Endothelial cell of umbilical vein (primary cell): ENCODE measurements at regions not wholly inside any gene's neighbourhood (a gene's known extent, or its start where the extent isn't known, plus 50 kb on each side); places are given as distances from the start of the nearest gene placed in this dataset.

Experiments
- BruUV-seq: library from RNA; stranded (reverse); fragments of 400-500 nt; replicated peaks from 2 replicates; lab custom pipeline; 2021; lab: Mats Ljungman, UMichigan
- CTCF ChIA-PET: fragments of 300-600, 350-600 bp; sonication (Branson Sonifier 250); formaldehyde crosslinking; loops from one replicate; lab custom pipeline; 2021; ENCODE audit warnings: antibody characterized with exemption, inconsistent platforms; lab: Charles Lee
- POLR2A ChIA-PET: fragments of 300-600, 350-600 bp; sonication (Branson Sonifier 250); formaldehyde crosslinking; loops from one replicate; lab custom pipeline; 2021; ENCODE audit warnings: antibody characterized with exemption, inconsistent platforms; lab: Charles Lee
- DNase-seq: peaks from one replicate; pipeline ENCODE4 v3.0.0-alpha.2; 2011; ENCODE audit warnings: low read depth, low spot score
- FAIRE-seq: peaks from 2 replicates; lab custom pipeline; 2011; peaks lifted over from hg19 to GRCh38; lab: Jason Lieb, UNC
- H2AFZ ChIP-seq: 2 replicates; pipeline ENCODE4 v1.6.0; 2012; ENCODE audit warnings: low read depth, low read length, control low read depth, inconsistent platforms
- H3K27ac ChIP-seq: 2 replicates; pipeline ENCODE4 v1.5.1; 2011; ENCODE audit warnings: low read depth, mild to moderate bottlenecking, control low read depth, low read length, moderate library complexity; ENCODE audit not compliant: insufficient read depth
- H3K27me3 ChIP-seq, 2 experiments: 2 replicates each; pipeline versions ENCODE4 v1.6.0 to v1.6.1; 2011; ENCODE audit warnings: low read length in 2 of 2, mixed read lengths in 1 of 2; ENCODE audit not compliant: control insufficient read depth in 2 of 2, insufficient read depth in 2 of 2
- H3K36me3 ChIP-seq, 2 experiments: 2 replicates in 1 of 2; 3 replicates in 1 of 2; pipeline ENCODE4 v1.5.1; 2011; ENCODE audit warnings: low read length in 2 of 2, mild to moderate bottlenecking in 1 of 2, moderate library complexity in 1 of 2; ENCODE audit not compliant: control insufficient read depth in 2 of 2, insufficient read depth in 2 of 2; ENCODE audit errors: extremely low read depth in 1 of 2
- H3K4me1 ChIP-seq: 3 replicates; pipeline ENCODE4 v1.5.1; 2011; ENCODE audit warnings: mild to moderate bottlenecking, low read length; ENCODE audit not compliant: control insufficient read depth, insufficient read depth; ENCODE audit errors: extremely low read depth
- H3K4me2 ChIP-seq: 2 replicates; pipeline ENCODE4 v1.6.1; 2011; ENCODE audit warnings: low read length, control low read depth, mixed read lengths; ENCODE audit not compliant: insufficient read depth
- H3K4me3 ChIP-seq, 3 experiments: fragments of 200-600 bp in 1 of 3; sonication (generic), shearing (Covaris generic) in 1 of 3; replicated peaks in 1 of 3; 2 replicates each; pipeline ENCODE4 v1.5.1; 2011 to 2016; ENCODE audit warnings: control low read depth in 3 of 3, low read length in 3 of 3, mild to moderate bottlenecking in 2 of 3, inconsistent platforms in 1 of 3, low read depth in 1 of 3, moderate library complexity in 1 of 3; ENCODE audit not compliant: insufficient read depth in 1 of 3
- H3K79me2 ChIP-seq: 2 replicates; pipeline ENCODE4 v1.6.0; 2012; ENCODE audit warnings: low read length, inconsistent platforms; ENCODE audit not compliant: control insufficient read depth, insufficient read depth
- H3K9ac ChIP-seq: replicated peaks from 2 replicates; pipeline ENCODE3; 2011; ENCODE audit warnings: low read length, control low read depth; ENCODE audit not compliant: insufficient read depth; ENCODE audit errors: extremely low read depth
- H3K9me1 ChIP-seq: replicated peaks from 3 replicates; pipeline ENCODE4 v1.6.0; 2011; ENCODE audit warnings: mild to moderate bottlenecking, low read length; ENCODE audit not compliant: control insufficient read depth, insufficient read depth; ENCODE audit errors: extremely low read depth
- H3K9me3 ChIP-seq: replicated peaks from 2 replicates; pipeline ENCODE4 v1.5.1; 2012; ENCODE audit warnings: low read length, inconsistent platforms; ENCODE audit not compliant: control insufficient read depth, insufficient read depth
- H4K20me1 ChIP-seq: replicated peaks from 2 replicates; pipeline ENCODE3; 2011; ENCODE audit warnings: mild to moderate bottlenecking, low read length; ENCODE audit not compliant: control insufficient read depth, insufficient read depth; ENCODE audit errors: extremely low read depth
- EZH2 ChIP-seq: IDR thresholded peaks from 2 replicates; pipeline ENCODE4 v1.6.1; 2012; ENCODE audit warnings: borderline replicate concordance, low read depth, mild to moderate bottlenecking, moderate library complexity, low read length, inconsistent platforms; ENCODE audit not compliant: severe bottlenecking
- FOS ChIP-seq: IDR thresholded peaks from 2 replicates; pipeline ENCODE4 v1.6.1; 2011; ENCODE audit warnings: mild to moderate bottlenecking, low read length, moderate library complexity, borderline replicate concordance; ENCODE audit not compliant: insufficient read depth
- GATA2 ChIP-seq: IDR thresholded peaks from 2 replicates; pipeline ENCODE4 v1.7.0; 2011; ENCODE audit warnings: low read depth, mild to moderate bottlenecking, moderate library complexity, mixed read lengths, low read length; ENCODE audit not compliant: insufficient read length, insufficient read depth
- JUN ChIP-seq: IDR thresholded peaks from 2 replicates; pipeline ENCODE4 v1.6.1; 2011; ENCODE audit warnings: borderline replicate concordance, low read depth; ENCODE audit not compliant: insufficient read length, insufficient read depth
- MYC ChIP-seq: IDR thresholded peaks from one replicate; pipeline ENCODE4 v1.6.1; 2011; ENCODE audit warnings: mild to moderate bottlenecking, low read depth, low read length
- POLR2A ChIP-seq: IDR thresholded peaks from 2 replicates; pipeline ENCODE4 v1.6.1; 2012; ENCODE audit warnings: low read depth, mild to moderate bottlenecking, control low read depth, low read length
- POLR2AphosphoS5 ChIP-seq: IDR thresholded peaks from 2 replicates; pipeline ENCODE4 v1.6.1; 2012; ENCODE audit warnings: low read depth, mild to moderate bottlenecking, control low read depth, low read length, moderate library complexity; ENCODE audit not compliant: insufficient read depth
- dilution Hi-C: fragments of 300-500 bp; cut with MboI; formaldehyde crosslinking; loops from one replicate; pipeline ENCODE4 v1.15.0; 2019; ENCODE audit warnings: low sequenced_read_pairs; ENCODE audit not compliant: extremely low pct_ligation_motif_present
- intact Hi-C: fragments of 100-400 bp; cut with micrococcal nuclease; formaldehyde crosslinking; loops from one replicate; pipeline ENCODE4 v1.10.0; 2022
- TF ChIP-seq, protein P1 (sequence below), 2 donors: IDR thresholded peaks; 1 replicate in 1 of 2; 2 replicates in 1 of 2; pipeline ENCODE4 v1.5.1; 2011; ENCODE audit warnings: low read length in 2 of 2, mild to moderate bottlenecking in 2 of 2, moderate library complexity in 2 of 2, control low read depth in 1 of 2, inconsistent platforms in 1 of 2, low read depth in 1 of 2; ENCODE audit not compliant: insufficient read depth in 1 of 2; ENCODE audit errors: extremely low read depth in 1 of 2
- TF ChIP-seq, protein P2 (sequence below): IDR thresholded peaks from 2 replicates; pipeline ENCODE4 v1.6.1; 2011; ENCODE audit not compliant: insufficient read depth, insufficient read length

DNA sequence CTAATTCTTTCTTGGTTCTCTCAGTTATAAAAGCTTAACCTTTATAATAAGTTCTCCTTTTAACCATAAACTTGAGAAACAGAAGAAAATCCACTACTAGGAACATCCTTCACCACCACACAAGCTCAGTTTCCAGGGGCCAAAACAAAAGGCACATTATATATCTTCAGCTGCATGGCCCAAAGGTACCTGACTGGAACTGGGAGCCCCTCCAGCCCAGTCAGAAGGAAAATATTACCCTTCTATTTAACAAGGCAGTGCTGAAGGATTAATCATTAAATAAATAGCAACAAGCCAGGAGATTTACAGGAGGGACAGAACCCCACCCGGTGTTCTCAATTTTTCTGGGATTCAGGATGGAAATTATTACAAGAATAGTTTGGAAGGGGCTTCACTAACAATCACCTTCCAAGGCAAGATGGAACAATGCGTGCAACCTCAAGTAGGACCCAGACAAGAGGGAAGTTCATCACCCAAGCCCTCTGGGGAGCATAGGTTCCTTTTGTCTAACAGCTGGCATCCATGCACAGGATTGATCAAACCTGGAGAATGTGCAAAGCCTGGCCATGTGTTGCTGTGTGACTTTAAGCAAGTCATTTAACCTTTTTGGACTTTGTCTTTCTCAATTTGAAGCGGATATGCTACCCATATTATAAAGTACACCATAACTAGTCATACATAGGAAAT lies 159.6 kb upstream of the SETBP1 start:
- CTCF ChIA-PET, result no interaction called here
- no peak for FAIRE-seq

More for the DNA sequence above, 159.6 kb upstream of the SETBP1 start:
- no TSS peak for BruUV-seq
- Histone ChIP-seq H3K4me3 (no peak overlapping the region), H3K27me3 (no peaks in the 10 kb centered on the region), H3K4me1 (peaks cover 7% of the 10 kb centered on the region), H3K27ac (no peak overlapping the region), H3K36me3 (no peaks in the 10 kb centered on the region), H2AFZ (peak overlapping the region; percentile 22), H4K20me1 (no peaks in the 10 kb centered on the region), H3K9me1 (no peaks in the 10 kb centered on the region), H3K4me2 (no peak overlapping the region), H3K9ac (no peak overlapping the region), H3K9me3 (no peaks in the 10 kb centered on the region), H3K79me2 (no peaks in the 10 kb centered on the region)
- intact Hi-C loops, result no loop called here
- POLR2A ChIA-PET, result no interaction called here
- dilution Hi-C loops, result no loop called here
- peak; percentile 49 for DNase-seq
- no peak for TF ChIP-seq POLR2A
- no peak for TF ChIP-seq EZH2
- TF ChIP-seq, protein P1, sequence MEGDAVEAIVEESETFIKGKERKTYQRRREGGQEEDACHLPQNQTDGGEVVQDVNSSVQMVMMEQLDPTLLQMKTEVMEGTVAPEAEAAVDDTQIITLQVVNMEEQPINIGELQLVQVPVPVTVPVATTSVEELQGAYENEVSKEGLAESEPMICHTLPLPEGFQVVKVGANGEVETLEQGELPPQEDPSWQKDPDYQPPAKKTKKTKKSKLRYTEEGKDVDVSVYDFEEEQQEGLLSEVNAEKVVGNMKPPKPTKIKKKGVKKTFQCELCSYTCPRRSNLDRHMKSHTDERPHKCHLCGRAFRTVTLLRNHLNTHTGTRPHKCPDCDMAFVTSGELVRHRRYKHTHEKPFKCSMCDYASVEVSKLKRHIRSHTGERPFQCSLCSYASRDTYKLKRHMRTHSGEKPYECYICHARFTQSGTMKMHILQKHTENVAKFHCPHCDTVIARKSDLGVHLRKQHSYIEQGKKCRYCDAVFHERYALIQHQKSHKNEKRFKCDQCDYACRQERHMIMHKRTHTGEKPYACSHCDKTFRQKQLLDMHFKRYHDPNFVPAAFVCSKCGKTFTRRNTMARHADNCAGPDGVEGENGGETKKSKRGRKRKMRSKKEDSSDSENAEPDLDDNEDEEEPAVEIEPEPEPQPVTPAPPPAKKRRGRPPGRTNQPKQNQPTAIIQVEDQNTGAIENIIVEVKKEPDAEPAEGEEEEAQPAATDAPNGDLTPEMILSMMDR (IDR thresholded peaks at IDR 0.05; ENCODE audit: extremely low read depth in 1 of 2, insufficient read depth in 1 of 2, low read depth in 1 of 2, low read length in 2 of 2), result no peak
- TF ChIP-seq FOS, result no peak
- TF ChIP-seq JUN, result no peak
- TF ChIP-seq POLR2AphosphoS5, result no peak
- TF ChIP-seq MYC, result no peak
- TF ChIP-seq GATA2, result no peak
- TF ChIP-seq, protein P2, sequence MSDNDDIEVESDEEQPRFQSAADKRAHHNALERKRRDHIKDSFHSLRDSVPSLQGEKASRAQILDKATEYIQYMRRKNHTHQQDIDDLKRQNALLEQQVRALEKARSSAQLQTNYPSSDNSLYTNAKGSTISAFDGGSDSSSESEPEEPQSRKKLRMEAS, result no peak
